ENCODE measurements at regions not wholly inside any gene's neighbourhood (a gene's known extent, or its start where the extent isn't known, plus 50 kb on each side); places are given as distances from the start of the nearest gene placed in this dataset.

DNA sequence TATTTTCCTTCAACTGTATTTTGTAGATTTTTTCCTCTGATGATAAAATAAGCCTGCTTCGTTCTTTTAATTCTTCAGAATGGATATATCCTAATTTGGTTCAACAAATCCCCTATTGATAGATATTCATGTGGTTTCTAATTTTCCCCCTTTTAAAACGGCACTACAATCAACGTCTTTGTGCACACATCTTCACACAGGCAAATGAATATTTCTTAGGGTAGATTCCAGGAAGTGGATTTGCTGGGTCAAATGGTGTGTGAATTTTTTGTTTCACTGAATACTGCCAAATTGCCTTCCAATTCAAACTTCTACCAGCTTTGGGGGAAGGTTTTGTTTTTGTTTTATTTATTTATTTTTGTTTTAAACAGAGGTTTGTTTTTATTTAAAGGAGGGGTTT lies 287.2 kb downstream of the FOXO1 start:
- TF ChIP-seq, protein P1, sequence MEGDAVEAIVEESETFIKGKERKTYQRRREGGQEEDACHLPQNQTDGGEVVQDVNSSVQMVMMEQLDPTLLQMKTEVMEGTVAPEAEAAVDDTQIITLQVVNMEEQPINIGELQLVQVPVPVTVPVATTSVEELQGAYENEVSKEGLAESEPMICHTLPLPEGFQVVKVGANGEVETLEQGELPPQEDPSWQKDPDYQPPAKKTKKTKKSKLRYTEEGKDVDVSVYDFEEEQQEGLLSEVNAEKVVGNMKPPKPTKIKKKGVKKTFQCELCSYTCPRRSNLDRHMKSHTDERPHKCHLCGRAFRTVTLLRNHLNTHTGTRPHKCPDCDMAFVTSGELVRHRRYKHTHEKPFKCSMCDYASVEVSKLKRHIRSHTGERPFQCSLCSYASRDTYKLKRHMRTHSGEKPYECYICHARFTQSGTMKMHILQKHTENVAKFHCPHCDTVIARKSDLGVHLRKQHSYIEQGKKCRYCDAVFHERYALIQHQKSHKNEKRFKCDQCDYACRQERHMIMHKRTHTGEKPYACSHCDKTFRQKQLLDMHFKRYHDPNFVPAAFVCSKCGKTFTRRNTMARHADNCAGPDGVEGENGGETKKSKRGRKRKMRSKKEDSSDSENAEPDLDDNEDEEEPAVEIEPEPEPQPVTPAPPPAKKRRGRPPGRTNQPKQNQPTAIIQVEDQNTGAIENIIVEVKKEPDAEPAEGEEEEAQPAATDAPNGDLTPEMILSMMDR (tag by site-specific recombination; IDR thresholded peaks at IDR 0.05) = no peak
- no peak for TF ChIP-seq YY1 (tag by site-specific recombination; IDR thresholded peaks at IDR 0.05)
- TF ChIP-seq ZNF785 (tag by site-specific recombination; IDR thresholded peaks at IDR 0.05) = no peak
- TF ChIP-seq, protein P2, sequence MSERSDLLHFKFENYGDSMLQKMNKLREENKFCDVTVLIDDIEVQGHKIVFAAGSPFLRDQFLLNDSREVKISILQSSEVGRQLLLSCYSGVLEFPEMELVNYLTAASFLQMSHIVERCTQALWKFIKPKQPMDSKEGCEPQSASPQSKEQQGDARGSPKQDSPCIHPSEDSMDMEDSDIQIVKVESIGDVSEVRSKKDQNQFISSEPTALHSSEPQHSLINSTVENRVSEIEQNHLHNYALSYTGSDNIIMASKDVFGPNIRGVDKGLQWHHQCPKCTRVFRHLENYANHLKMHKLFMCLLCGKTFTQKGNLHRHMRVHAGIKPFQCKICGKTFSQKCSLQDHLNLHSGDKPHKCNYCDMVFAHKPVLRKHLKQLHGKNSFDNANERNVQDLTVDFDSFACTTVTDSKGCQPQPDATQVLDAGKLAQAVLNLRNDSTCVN (tag by site-specific recombination; optimal IDR thresholded peaks at IDR 0.05) = no peak
- TF ChIP-seq, protein P3, sequence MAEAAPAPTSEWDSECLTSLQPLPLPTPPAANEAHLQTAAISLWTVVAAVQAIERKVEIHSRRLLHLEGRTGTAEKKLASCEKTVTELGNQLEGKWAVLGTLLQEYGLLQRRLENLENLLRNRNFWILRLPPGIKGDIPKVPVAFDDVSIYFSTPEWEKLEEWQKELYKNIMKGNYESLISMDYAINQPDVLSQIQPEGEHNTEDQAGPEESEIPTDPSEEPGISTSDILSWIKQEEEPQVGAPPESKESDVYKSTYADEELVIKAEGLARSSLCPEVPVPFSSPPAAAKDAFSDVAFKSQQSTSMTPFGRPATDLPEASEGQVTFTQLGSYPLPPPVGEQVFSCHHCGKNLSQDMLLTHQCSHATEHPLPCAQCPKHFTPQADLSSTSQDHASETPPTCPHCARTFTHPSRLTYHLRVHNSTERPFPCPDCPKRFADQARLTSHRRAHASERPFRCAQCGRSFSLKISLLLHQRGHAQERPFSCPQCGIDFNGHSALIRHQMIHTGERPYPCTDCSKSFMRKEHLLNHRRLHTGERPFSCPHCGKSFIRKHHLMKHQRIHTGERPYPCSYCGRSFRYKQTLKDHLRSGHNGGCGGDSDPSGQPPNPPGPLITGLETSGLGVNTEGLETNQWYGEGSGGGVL (tag by site-specific recombination; IDR thresholded peaks at IDR 0.05) = no peak
- TF ChIP-seq, protein P4, sequence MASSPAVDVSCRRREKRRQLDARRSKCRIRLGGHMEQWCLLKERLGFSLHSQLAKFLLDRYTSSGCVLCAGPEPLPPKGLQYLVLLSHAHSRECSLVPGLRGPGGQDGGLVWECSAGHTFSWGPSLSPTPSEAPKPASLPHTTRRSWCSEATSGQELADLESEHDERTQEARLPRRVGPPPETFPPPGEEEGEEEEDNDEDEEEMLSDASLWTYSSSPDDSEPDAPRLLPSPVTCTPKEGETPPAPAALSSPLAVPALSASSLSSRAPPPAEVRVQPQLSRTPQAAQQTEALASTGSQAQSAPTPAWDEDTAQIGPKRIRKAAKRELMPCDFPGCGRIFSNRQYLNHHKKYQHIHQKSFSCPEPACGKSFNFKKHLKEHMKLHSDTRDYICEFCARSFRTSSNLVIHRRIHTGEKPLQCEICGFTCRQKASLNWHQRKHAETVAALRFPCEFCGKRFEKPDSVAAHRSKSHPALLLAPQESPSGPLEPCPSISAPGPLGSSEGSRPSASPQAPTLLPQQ (tag by site-specific recombination; IDR thresholded peaks at IDR 0.05) = no peak
- no peak for TF ChIP-seq ZNF473 (tag by site-specific recombination; IDR thresholded peaks at IDR 0.05)
- no peak for TF ChIP-seq ZNF112 (tag by site-specific recombination; IDR thresholded peaks at IDR 0.05)
- TF ChIP-seq REPIN1 (tag by site-specific recombination; IDR thresholded peaks at IDR 0.05; ENCODE audit: low read depth) = no peak
- no peak for TF ChIP-seq ZNF777 (tag by site-specific recombination; IDR thresholded peaks at IDR 0.05; ENCODE audit: borderline replicate concordance)
- TF ChIP-seq BCL11B (tag by site-specific recombination; IDR thresholded peaks at IDR 0.05; ENCODE audit: low read depth) = no peak
